Cardiac fibroblast (primary cell): ENCODE measurements at regions not wholly inside any gene's neighbourhood (a gene's known extent, or its start where the extent isn't known, plus 50 kb on each side); places are given as distances from the start of the nearest gene placed in this dataset.

Experiments used
- DNase-seq, 2 donors: peaks; one replicate each; pipeline versions ENCODE4 v3.0.0 to v3.0.0-alpha.2; 2010; ENCODE audit warnings: low read depth in 2 of 2
- H3K4me3 ChIP-seq, 2 donors: replicated peaks in 1 of 2; 1 replicate in 1 of 2; 2 replicates in 1 of 2; pipeline ENCODE4 v1.5.1; 2011; ENCODE audit warnings: low read depth in 2 of 2, low read length in 2 of 2, mild to moderate bottlenecking in 2 of 2, moderate library complexity in 1 of 2
- CTCF ChIP-seq: IDR thresholded peaks from one replicate; pipeline ENCODE4 v1.5.1; 2011; ENCODE audit warnings: low read depth, mild to moderate bottlenecking, low read length, inconsistent platforms

- no peak overlapping the region for H3K4me3 ChIP-seq
- DNase-seq = no peak
- TF ChIP-seq CTCF = no peak
These were observed 76.4 kb upstream of the HELT start for GRCh38 chr4:184941671-184942418.

- TF ChIP-seq CTCF = no peak
- no peak overlapping the region for H3K4me3 ChIP-seq
- no peak for DNase-seq
These were observed 75.6 kb upstream of the HELT start for GRCh38 chr4:184942444-184943425.

- TF ChIP-seq CTCF = no peak
- H3K4me3 ChIP-seq = no peak overlapping the region
- no peak for DNase-seq
These were observed 69.3 kb upstream of the HELT start for GRCh38 chr4:184949020-184949419.

GRCh38 chr4:184950117-184950830, 68.0 kb upstream of the HELT start:
- no peak for TF ChIP-seq CTCF
- no peak overlapping the region for H3K4me3 ChIP-seq
- no peak for DNase-seq

- H3K4me3 ChIP-seq = no peak overlapping the region
- TF ChIP-seq CTCF = no peak
- DNase-seq = no peak
These were observed 67.4 kb upstream of the HELT start for GRCh38 chr4:184950926-184951325.

GRCh38 chr4:184951668-184952160, 66.6 kb upstream of the HELT start:
- H3K4me3 ChIP-seq = no peak overlapping the region
- DNase-seq = no peak
- TF ChIP-seq CTCF = no peak
